ENCODE measurements at regions not wholly inside any gene's neighbourhood (a gene's known extent, or its start where the extent isn't known, plus 50 kb on each side); places are given as distances from the start of the nearest gene placed in this dataset.

DNA sequence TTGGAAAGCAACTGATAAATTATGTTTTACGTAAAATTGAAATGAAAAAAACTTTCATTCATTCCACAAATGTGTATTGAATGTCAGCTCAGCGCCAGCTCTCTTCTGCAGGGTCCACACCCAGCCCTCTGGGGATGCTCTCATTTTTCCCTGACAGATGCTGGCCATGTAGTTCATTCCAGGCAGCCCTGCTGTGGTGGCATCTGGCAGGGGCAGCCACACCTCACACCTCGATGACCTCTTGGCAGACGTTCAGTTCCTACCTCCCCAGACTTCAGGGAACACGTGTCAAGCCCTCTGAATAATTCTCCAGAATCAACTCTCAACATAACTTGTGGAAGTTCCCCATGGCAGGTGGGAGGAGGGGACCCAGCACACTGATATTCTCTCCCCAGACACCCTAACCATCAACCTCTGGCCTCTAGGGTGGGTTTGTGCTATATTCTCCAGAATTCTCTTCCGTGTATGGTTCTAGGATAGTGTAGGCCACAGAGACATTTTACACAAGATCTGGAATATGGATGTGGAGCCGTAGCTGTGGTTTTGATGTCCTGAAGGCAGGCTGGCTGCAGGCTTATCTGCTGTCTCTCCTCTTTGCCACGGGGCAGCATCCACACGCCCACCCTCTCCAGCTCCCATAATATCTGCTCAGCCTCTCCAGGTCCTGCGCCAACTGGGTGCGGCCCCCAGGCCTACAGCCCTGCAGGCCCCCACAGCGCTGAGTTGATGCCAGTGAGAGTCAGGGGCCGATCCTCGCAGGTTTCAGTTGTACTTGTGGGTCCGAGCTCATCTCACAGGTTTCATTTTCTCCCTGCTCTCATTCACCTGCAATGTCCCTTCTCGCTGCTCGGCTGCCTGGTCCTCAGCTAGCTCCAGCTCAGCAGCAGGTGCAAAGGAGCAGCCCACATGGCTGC is 175.8 kb upstream of the ARID1B start:
- H3K9me3 ChIP-seq (ENCODE audit: low read length): no peaks in the 10 kb centered on the region
- no peaks in the 10 kb centered on the region for H3K36me3 ChIP-seq (ENCODE audit: insufficient read depth, low read length)
- no peaks in the 10 kb centered on the region for H3K4me1 ChIP-seq (ENCODE audit: insufficient read depth, low read length)
- H3K4me3 ChIP-seq (ENCODE audit: low read length): no peak overlapping the region
- H3K27me3 ChIP-seq (ENCODE audit: insufficient read depth, low read length): no peaks in the 10 kb centered on the region
- H2AFZ ChIP-seq (ENCODE audit: low read depth, low read length): no peak overlapping the region

DNA sequence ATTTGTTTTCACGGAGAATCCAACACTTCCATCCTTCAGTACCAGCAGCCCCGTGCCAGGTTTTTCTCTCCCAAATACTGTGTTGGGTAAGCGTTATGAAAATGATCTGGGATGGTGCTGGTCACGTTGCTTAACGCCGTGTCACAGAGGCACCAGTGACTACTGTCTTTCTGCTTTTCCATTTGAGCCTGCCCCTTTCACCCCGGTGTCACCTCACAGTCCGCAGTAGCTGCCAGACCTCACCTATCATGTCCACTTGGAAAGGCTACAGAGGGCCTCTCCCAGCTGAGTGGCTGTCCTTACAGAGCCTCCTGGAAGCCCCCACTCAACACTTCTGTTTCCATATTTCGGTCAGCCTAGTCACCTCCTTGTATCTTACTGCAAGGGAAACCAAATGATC is 176.5 kb upstream of the ARID1B start:
- no peaks in the 10 kb centered on the region for H3K4me1 ChIP-seq (ENCODE audit: insufficient read depth, low read length)
- no peak overlapping the region for H3K4me3 ChIP-seq (ENCODE audit: low read length)
- H3K9me3 ChIP-seq (ENCODE audit: low read length): no peaks in the 10 kb centered on the region
- no peaks in the 10 kb centered on the region for H3K36me3 ChIP-seq (ENCODE audit: insufficient read depth, low read length)
- no peaks in the 10 kb centered on the region for H3K27me3 ChIP-seq (ENCODE audit: insufficient read depth, low read length)
- H2AFZ ChIP-seq (ENCODE audit: low read depth, low read length): no peak overlapping the region

DNA sequence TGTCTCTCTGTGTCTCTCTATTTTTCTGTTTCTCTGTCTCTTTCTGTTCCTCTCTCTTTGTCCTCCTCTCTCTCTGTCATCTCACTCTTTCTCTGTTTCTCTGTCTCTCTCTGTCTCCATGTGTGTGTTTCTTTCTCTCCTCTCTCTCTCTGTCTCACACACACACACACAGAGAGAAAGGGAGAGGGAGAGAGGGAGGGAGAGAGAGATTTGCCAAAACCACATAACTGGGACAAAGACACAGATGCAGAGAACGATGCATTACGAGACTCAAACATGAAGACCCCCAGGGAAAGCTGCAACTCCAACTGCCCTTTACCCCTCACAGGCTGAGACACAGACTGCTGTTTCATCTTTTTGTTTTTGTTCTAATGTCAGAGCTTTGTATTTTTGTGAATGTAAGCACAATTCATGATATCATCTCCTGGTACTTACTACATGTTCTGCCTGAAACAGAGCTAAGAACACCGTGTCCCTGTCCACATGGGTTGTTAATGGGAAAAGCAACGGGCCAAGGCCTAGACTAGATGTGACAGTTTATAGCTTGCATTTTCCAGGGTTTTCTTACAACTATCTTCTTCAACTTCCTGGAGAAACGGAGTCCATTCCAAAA is 177.1 kb upstream of the ARID1B start:
- no peaks in the 10 kb centered on the region for H3K9me3 ChIP-seq (ENCODE audit: low read length)
- no peak overlapping the region for H3K4me3 ChIP-seq (ENCODE audit: low read length)
- no peak overlapping the region for H2AFZ ChIP-seq (ENCODE audit: low read depth, low read length)
- no peaks in the 10 kb centered on the region for H3K4me1 ChIP-seq (ENCODE audit: insufficient read depth, low read length)
- no peaks in the 10 kb centered on the region for H3K36me3 ChIP-seq (ENCODE audit: insufficient read depth, low read length)
- no peaks in the 10 kb centered on the region for H3K27me3 ChIP-seq (ENCODE audit: insufficient read depth, low read length)

- no peak overlapping the region for H3K4me3 ChIP-seq (ENCODE audit: low read length)
- no peaks in the 10 kb centered on the region for H3K27me3 ChIP-seq (ENCODE audit: insufficient read depth, low read length)
- H3K36me3 ChIP-seq (ENCODE audit: insufficient read depth, low read length): no peaks in the 10 kb centered on the region
- H3K4me1 ChIP-seq (ENCODE audit: insufficient read depth, low read length): no peaks in the 10 kb centered on the region
- no peaks in the 10 kb centered on the region for H3K9me3 ChIP-seq (ENCODE audit: low read length)
- no peak overlapping the region for H2AFZ ChIP-seq (ENCODE audit: low read depth, low read length)
Measured at GRCh38 chr6:156599366-156599765, 177.8 kb upstream of the ARID1B start.

DNA sequence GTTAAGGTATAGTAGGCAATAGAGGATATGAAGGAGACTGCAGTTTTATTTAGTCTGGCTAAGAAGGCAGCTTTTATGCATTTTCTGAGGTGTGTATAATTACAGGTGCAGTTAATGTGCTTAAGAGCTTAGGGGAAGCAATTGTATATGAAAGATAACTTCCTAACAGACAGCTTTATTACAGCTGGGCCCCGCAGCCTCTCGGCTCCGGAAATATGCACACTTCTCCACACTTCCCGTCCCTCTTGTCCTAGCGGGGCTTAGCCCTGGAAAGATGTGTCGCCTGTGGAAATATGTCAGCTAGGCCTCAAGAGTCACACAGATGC is 178.4 kb upstream of the ARID1B start:
- Histone ChIP-seq H3K4me3 (ENCODE audit: low read length) (no peak overlapping the region), H3K27me3 (ENCODE audit: insufficient read depth, low read length) (no peaks in the 10 kb centered on the region), H3K4me1 (ENCODE audit: insufficient read depth, low read length) (no peaks in the 10 kb centered on the region), H3K36me3 (ENCODE audit: insufficient read depth, low read length) (no peaks in the 10 kb centered on the region), H2AFZ (ENCODE audit: low read depth, low read length) (no peak overlapping the region), H3K9me3 (ENCODE audit: low read length) (no peaks in the 10 kb centered on the region)

DNA sequence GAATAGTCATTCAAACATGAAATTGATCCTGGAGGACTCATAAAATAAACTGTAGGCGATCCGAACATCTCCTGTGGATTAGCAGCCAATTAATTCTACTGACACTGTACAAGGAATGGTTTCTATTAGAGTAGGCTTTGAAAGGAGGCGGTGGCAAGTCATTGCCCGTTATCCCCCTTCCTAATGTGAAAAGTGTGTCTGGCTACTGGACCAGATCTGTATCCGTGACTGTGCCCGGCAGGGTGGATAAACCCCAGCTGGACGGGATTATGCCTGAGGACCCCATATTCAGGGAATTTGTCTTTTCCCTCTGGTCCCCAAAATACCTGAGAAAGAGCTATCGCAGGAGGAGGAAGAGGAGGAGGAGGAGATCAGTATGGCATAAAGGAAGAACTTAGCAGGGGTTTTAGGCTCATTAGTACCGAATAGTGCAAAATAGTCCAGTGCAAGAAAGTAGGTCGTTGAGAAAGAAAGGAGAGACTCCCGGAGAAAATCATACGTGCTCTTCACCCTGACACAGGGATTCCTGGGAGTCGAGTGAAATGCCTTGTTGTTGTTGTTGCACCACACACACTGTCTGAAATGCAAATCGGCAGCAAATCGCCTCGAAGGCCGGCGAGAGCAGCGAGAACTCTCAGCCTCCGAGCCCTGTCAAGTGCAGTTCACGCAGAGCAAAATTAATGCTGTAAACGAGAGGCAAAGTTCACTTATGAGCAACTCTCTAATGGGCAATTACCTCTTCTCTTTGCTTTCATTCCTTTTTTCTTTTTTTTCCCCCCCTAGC is 178.9 kb upstream of the ARID1B start:
- H3K4me1 ChIP-seq (ENCODE audit: insufficient read depth, low read length): no peaks in the 10 kb centered on the region
- H2AFZ ChIP-seq (ENCODE audit: low read depth, low read length): no peak overlapping the region
- H3K9me3 ChIP-seq (ENCODE audit: low read length): no peaks in the 10 kb centered on the region
- no peaks in the 10 kb centered on the region for H3K36me3 ChIP-seq (ENCODE audit: insufficient read depth, low read length)
- H3K4me3 ChIP-seq (ENCODE audit: low read length): no peak overlapping the region
- H3K27me3 ChIP-seq (ENCODE audit: insufficient read depth, low read length): no peaks in the 10 kb centered on the region

- no peaks in the 10 kb centered on the region for H3K4me1 ChIP-seq (ENCODE audit: insufficient read depth, low read length)
- H2AFZ ChIP-seq (ENCODE audit: low read depth, low read length): no peak overlapping the region
- no peak overlapping the region for H3K4me3 ChIP-seq (ENCODE audit: low read length)
- H3K9me3 ChIP-seq (ENCODE audit: low read length): no peaks in the 10 kb centered on the region
- H3K36me3 ChIP-seq (ENCODE audit: insufficient read depth, low read length): no peaks in the 10 kb centered on the region
- H3K27me3 ChIP-seq (ENCODE audit: insufficient read depth, low read length): no peaks in the 10 kb centered on the region
Measured at GRCh38 chr6:156597095-156597494, 180.1 kb upstream of the ARID1B start.

DNA sequence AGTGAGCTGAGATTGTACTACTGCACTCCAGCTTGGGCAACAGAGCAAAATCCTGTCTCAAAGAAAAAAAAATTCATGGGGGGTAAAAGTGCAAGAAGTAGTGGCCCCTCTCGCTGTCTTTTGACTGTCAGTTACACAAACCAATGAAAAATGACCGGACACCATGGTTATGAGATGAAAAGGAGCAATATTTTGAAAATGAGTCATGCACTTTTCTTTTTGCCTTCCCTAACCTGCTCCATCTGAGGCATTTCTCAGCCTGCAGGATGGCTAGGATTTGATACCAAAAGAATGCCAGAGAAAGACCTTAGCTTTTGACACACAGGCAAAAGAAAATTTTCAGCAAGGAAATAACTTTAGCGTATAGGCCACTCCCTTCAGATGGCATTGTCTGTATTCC is 181.7 kb upstream of the ARID1B start:
- Histone ChIP-seq H3K4me3 (ENCODE audit: low read length) (no peak overlapping the region), H3K4me1 (ENCODE audit: insufficient read depth, low read length) (no peaks in the 10 kb centered on the region), H3K9me3 (ENCODE audit: low read length) (no peaks in the 10 kb centered on the region), H3K36me3 (ENCODE audit: insufficient read depth, low read length) (no peaks in the 10 kb centered on the region), H2AFZ (ENCODE audit: low read depth, low read length) (no peak overlapping the region), H3K27me3 (ENCODE audit: insufficient read depth, low read length) (peaks cover 2% of the 10 kb centered on the region)

DNA sequence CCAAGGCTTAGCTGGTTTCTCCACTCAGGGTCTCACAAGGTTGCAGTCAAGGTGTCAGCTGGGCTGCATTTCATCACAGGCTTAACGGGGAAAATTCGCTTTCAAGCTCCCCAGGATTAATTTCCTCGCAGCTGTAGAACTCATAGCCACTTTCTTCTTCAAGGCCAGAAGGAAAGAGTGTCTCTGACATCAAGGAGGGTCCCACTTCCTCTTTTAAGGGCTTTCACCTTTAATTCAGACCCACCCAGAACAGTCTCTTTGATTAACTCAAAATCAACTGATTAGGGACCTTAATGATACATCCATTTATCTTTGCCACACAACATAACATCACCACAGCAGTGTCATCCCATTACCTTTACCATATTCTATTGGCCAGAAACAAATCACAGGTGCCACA is 183.3 kb upstream of the ARID1B start:
- no peak overlapping the region for H3K4me3 ChIP-seq (ENCODE audit: low read length)
- H3K4me1 ChIP-seq (ENCODE audit: insufficient read depth, low read length): no peaks in the 10 kb centered on the region
- H3K27me3 ChIP-seq (ENCODE audit: insufficient read depth, low read length): peaks cover 4% of the 10 kb centered on the region
- H3K9me3 ChIP-seq (ENCODE audit: low read length): no peaks in the 10 kb centered on the region
- no peaks in the 10 kb centered on the region for H3K36me3 ChIP-seq (ENCODE audit: insufficient read depth, low read length)
- H2AFZ ChIP-seq (ENCODE audit: low read depth, low read length): no peak overlapping the region

DNA sequence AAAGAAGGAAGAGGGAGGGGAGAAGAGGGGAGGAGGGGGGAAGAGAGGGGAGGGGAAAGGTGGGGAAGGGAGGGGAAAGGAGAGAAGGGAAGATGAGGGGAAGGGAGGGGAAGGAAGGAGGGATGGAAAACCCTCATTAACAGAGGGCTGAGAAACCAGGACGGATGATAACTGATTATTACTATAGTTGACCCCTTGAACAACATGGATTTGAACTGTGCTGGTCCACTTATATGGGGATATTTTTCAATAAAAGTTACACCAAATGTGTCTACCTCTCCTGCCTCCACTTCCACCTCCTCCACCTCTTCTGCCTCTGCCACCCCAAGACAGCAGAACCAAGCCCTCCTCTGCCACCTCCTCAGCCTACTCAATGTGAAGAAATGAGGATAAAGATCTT is 184.1 kb upstream of the ARID1B start:
- Histone ChIP-seq H3K36me3 (ENCODE audit: insufficient read depth, low read length) (no peaks in the 10 kb centered on the region), H3K4me1 (ENCODE audit: insufficient read depth, low read length) (no peaks in the 10 kb centered on the region), H3K9me3 (ENCODE audit: low read length) (no peaks in the 10 kb centered on the region), H3K4me3 (ENCODE audit: low read length) (no peak overlapping the region), H3K27me3 (ENCODE audit: insufficient read depth, low read length) (peaks cover 4% of the 10 kb centered on the region), H2AFZ (ENCODE audit: low read depth, low read length) (no peak overlapping the region)

- Histone ChIP-seq H2AFZ (ENCODE audit: low read depth, low read length) (no peak overlapping the region), H3K4me3 (ENCODE audit: low read length) (no peak overlapping the region), H3K36me3 (ENCODE audit: insufficient read depth, low read length) (no peaks in the 10 kb centered on the region), H3K4me1 (ENCODE audit: insufficient read depth, low read length) (no peaks in the 10 kb centered on the region), H3K27me3 (ENCODE audit: insufficient read depth, low read length) (peaks cover 4% of the 10 kb centered on the region), H3K9me3 (ENCODE audit: low read length) (no peaks in the 10 kb centered on the region)
Measured at GRCh38 chr6:156590482-156590881, 186.7 kb upstream of the ARID1B start.

- no peak overlapping the region for H2AFZ ChIP-seq (ENCODE audit: low read depth, low read length)
- no peak overlapping the region for H3K4me3 ChIP-seq (ENCODE audit: low read length)
- H3K36me3 ChIP-seq (ENCODE audit: insufficient read depth, low read length): no peaks in the 10 kb centered on the region
- H3K4me1 ChIP-seq (ENCODE audit: insufficient read depth, low read length): no peaks in the 10 kb centered on the region
- peaks cover 4% of the 10 kb centered on the region for H3K27me3 ChIP-seq (ENCODE audit: insufficient read depth, low read length)
- H3K9me3 ChIP-seq (ENCODE audit: low read length): no peaks in the 10 kb centered on the region
Measured at GRCh38 chr6:156589281-156589680, 187.9 kb upstream of the ARID1B start.

- Histone ChIP-seq H3K4me1 (ENCODE audit: insufficient read depth, low read length) (no peaks in the 10 kb centered on the region), H3K4me3 (ENCODE audit: low read length) (no peak overlapping the region), H3K27me3 (ENCODE audit: insufficient read depth, low read length) (peaks cover 4% of the 10 kb centered on the region), H3K9me3 (ENCODE audit: low read length) (no peaks in the 10 kb centered on the region), H2AFZ (ENCODE audit: low read depth, low read length) (no peak overlapping the region), H3K36me3 (ENCODE audit: insufficient read depth, low read length) (no peaks in the 10 kb centered on the region)
Measured at GRCh38 chr6:156587751-156588301, 189.4 kb upstream of the ARID1B start.
